ENCODE measurements at regions not wholly inside any gene's neighbourhood (a gene's known extent, or its start where the extent isn't known, plus 50 kb on each side); places are given as distances from the start of the nearest gene placed in this dataset.

DNA sequence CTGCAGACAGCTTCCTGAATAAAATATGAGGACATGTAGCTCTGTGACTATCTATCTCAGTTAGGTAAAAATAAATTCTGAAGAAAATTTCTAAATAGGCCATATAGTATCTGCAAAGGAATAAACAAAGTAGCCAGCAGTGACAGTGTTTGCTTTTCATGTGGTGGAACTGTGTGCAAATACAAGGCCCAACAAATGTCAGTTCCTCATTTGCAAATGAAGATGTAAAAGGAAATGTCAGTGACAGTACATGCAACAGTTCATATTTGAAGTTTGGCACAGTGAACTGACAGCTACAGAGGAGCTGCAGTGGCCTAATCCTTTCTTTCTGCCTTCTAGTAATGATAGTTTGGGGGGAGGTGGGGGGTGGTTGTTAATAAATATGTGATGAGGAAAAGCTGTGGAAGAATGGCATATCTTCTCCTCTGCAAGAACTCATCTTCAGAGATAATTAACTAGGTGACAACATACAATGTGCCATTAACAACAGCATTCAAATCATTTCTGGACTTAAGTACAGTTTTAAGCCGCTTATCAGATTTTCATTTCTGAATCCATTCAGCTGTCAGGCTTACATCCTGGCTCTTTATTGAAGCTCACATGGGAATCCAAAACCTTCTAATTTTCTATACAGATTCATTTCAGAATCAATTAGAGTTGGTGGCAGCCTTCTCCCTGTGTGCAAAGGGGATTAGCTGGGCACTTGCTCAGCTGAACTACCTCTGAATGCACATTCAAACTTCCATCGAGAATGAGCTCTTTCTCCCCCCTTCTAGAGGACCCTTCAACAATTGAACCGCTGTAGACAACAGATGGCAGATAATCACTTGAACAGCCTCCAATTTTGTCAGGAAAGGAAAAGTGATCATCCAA is 1059.0 kb upstream of the EPHA7 start:
- no peak for TF ChIP-seq RARB (CRISPR knock-in tag; IDR thresholded peaks at IDR 0.05)
- no peak for TF ChIP-seq CBX8 (IDR thresholded peaks at IDR 0.05)
- TF ChIP-seq NR3C1 (IDR thresholded peaks at IDR 0.05) = no peak
- no peak for TF ChIP-seq KDM1A (IDR thresholded peaks at IDR 0.05; ENCODE audit: low read depth)
- DNase-seq (ENCODE audit: low read depth in 1 of 2, low spot score in 1 of 2) = no peak
- no peak for FAIRE-seq
- CTCF ChIA-PET = no interaction called here
- Histone ChIP-seq H3K4me1 (no peaks in the 10 kb centered on the region), H3K4me2 (no peak overlapping the region), H3K27ac (no peak overlapping the region), H3K9me3 (no peaks in the 10 kb centered on the region), H3K4me3 (no peak overlapping the region)
- POLR2A ChIA-PET = no interaction called here
- 22% methylated on average over 3 of the region's 3 CpGs for WGBS (ENCODE audit: missing lambda C conversion rate)
- ATAC-seq = no peak

- ChIA-PET POLR2A (no interaction called here), CTCF (no interaction called here)
- Histone ChIP-seq H3K4me1 (no peaks in the 10 kb centered on the region), H3K9me3 (no peaks in the 10 kb centered on the region), H3K4me3 (no peak overlapping the region), H3K4me2 (no peak overlapping the region), H3K27ac (no peak overlapping the region)
- no peak for ATAC-seq
- no peak for FAIRE-seq
- no peak for DNase-seq (ENCODE audit: low read depth in 1 of 2, low spot score in 1 of 2)
- TF ChIP-seq CBX2 (IDR thresholded peaks at IDR 0.05; ENCODE audit: borderline replicate concordance, low read depth) (no peak), CEBPB (IDR thresholded peaks at IDR 0.05) (no peak), RARB (CRISPR knock-in tag; IDR thresholded peaks at IDR 0.05) (no peak), CHD2 (IDR thresholded peaks at IDR 0.05; ENCODE audit: low read length, partially characterized antibody) (no peak), RAD21 (conservative IDR thresholded peaks at IDR 0.05 in 1 of 2, IDR thresholded peaks at IDR 0.05 in 1 of 2) (no peak), NPAS2 (CRISPR knock-in tag; IDR thresholded peaks at IDR 0.05; ENCODE audit: borderline replicate concordance) (no peak), HES2 (IDR thresholded peaks at IDR 0.05) (no peak), HDAC2 (IDR thresholded peaks at IDR 0.05) (no peak), SMC3 (IDR thresholded peaks at IDR 0.05) (no peak), SREBF2 (IDR thresholded peaks at IDR 0.05) (no peak), CHD4 (IDR thresholded peaks at IDR 0.05; ENCODE audit: borderline replicate concordance) (no peak), TP53 (CRISPR knock-in tag; IDR thresholded peaks at IDR 0.05) (no peak)
- TF ChIP-seq, protein P1, sequence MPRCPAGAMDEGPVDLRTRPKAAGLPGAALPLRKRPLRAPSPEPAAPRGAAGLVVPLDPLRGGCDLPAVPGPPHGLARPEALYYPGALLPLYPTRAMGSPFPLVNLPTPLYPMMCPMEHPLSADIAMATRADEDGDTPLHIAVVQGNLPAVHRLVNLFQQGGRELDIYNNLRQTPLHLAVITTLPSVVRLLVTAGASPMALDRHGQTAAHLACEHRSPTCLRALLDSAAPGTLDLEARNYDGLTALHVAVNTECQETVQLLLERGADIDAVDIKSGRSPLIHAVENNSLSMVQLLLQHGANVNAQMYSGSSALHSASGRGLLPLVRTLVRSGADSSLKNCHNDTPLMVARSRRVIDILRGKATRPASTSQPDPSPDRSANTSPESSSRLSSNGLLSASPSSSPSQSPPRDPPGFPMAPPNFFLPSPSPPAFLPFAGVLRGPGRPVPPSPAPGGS (IDR thresholded peaks at IDR 0.05) = no peak
- TF ChIP-seq, protein P2, sequence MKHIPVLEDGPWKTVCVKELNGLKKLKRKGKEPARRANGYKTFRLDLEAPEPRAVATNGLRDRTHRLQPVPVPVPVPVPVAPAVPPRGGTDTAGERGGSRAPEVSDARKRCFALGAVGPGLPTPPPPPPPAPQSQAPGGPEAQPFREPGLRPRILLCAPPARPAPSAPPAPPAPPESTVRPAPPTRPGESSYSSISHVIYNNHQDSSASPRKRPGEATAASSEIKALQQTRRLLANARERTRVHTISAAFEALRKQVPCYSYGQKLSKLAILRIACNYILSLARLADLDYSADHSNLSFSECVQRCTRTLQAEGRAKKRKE (CRISPR knock-in tag; IDR thresholded peaks at IDR 0.05; ENCODE audit: low read depth) = no peak
These were observed 1049.5 kb upstream of the EPHA7 start for GRCh38 chr6:94468830-94469229.

DNA sequence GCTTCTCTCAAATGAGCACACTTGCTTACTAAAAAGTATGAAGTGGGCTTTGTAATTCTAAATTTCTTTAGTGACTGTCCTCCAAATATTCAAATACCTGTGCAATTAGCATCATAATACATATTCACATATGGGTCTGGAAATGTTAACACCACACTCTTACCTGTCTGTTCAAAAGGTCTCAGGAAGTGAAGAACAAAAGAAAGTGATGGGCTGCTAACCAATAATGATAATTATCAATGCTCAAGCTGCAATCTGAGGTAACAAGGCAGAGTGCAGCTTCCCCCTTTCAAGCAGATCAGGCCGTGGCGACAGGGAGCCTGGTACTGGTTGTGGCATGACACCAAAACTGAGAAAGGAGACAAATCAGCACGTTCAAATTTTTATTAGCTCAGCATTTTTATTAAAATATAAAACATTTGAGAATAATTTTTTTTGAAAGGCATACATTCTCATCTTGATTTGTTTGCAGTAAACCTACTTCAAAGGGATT is 1044.7 kb upstream of the EPHA7 start:
- Histone ChIP-seq H3K4me3 (no peak overlapping the region), H3K27ac (no peak overlapping the region), H3K9me3 (no peaks in the 10 kb centered on the region), H3K4me1 (no peaks in the 10 kb centered on the region), H3K4me2 (no peak overlapping the region)
- DNase-seq (ENCODE audit: low read depth in 1 of 2, low spot score in 1 of 2) = no peak
- no peak for ATAC-seq
- TF ChIP-seq, protein P3, sequence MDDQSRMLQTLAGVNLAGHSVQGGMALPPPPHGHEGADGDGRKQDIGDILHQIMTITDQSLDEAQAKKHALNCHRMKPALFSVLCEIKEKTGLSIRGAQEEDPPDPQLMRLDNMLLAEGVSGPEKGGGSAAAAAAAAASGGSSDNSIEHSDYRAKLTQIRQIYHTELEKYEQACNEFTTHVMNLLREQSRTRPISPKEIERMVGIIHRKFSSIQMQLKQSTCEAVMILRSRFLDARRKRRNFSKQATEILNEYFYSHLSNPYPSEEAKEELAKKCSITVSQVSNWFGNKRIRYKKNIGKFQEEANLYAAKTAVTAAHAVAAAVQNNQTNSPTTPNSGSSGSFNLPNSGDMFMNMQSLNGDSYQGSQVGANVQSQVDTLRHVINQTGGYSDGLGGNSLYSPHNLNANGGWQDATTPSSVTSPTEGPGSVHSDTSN (IDR thresholded peaks at IDR 0.05) = no peak
- TF ChIP-seq SREBF2 (IDR thresholded peaks at IDR 0.05) = no peak
- no peak for TF ChIP-seq JUNB (IDR thresholded peaks at IDR 0.05)
- TF ChIP-seq POLR2A (IDR thresholded peaks at IDR 0.05; ENCODE audit: low read length) = no peak
- no peak for TF ChIP-seq RCOR1 (IDR thresholded peaks at IDR 0.05; ENCODE audit: low read depth, low read length)
- ChIA-PET CTCF (no interaction called here), POLR2A (no interaction called here)
- FAIRE-seq = no peak
- 14% methylated on average over 3 of the region's 3 CpGs for WGBS (ENCODE audit: missing lambda C conversion rate)

Data from A549 (cell line).